ENCODE measurements at regions not wholly inside any gene's neighbourhood (a gene's known extent, or its start where the extent isn't known, plus 50 kb on each side); places are given as distances from the start of the nearest gene placed in this dataset.

GRCh38 chr2:19642501-19642900 lies 259.3 kb downstream of the TTC32 start:
- intact Hi-C loops (cut with micrococcal nuclease) = no loop called here
- ChIA-PET CTCF (no interaction called here), POLR2A (ENCODE audit: unreplicated experiment) (no interaction called here)
- no peak for ATAC-seq
- no peak overlapping the region for H3K27ac ChIP-seq (ENCODE audit: low read length)
- H4K20me1 ChIP-seq (ENCODE audit: low read length) = no peaks in the 10 kb centered on the region
- no peaks in the 10 kb centered on the region for H3K27me3 ChIP-seq (ENCODE audit: low read length)
- H3K9ac ChIP-seq (ENCODE audit: low read length) = no peak overlapping the region
- H3F3A ChIP-seq (ENCODE audit: low read length, unreplicated experiment) = no peaks in the 10 kb centered on the region
- no peak overlapping the region for H3K4me2 ChIP-seq (ENCODE audit: low read length)
- H3K36me3 ChIP-seq (ENCODE audit: low read depth, low read length) = no peaks in the 10 kb centered on the region
- H3K79me2 ChIP-seq (ENCODE audit: low read length) = no peaks in the 10 kb centered on the region
- no TSS peak for BruUV-seq (replicated peaks)
- no peaks in the 10 kb centered on the region for H3K4me1 ChIP-seq (ENCODE audit: insufficient read depth, low read length)
- DNase-seq = no peak
- no peaks in the 10 kb centered on the region for H3K9me2 ChIP-seq (replicated peaks; ENCODE audit: low read length)
- TF ChIP-seq, protein P1, sequence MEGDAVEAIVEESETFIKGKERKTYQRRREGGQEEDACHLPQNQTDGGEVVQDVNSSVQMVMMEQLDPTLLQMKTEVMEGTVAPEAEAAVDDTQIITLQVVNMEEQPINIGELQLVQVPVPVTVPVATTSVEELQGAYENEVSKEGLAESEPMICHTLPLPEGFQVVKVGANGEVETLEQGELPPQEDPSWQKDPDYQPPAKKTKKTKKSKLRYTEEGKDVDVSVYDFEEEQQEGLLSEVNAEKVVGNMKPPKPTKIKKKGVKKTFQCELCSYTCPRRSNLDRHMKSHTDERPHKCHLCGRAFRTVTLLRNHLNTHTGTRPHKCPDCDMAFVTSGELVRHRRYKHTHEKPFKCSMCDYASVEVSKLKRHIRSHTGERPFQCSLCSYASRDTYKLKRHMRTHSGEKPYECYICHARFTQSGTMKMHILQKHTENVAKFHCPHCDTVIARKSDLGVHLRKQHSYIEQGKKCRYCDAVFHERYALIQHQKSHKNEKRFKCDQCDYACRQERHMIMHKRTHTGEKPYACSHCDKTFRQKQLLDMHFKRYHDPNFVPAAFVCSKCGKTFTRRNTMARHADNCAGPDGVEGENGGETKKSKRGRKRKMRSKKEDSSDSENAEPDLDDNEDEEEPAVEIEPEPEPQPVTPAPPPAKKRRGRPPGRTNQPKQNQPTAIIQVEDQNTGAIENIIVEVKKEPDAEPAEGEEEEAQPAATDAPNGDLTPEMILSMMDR (conservative IDR thresholded peaks at IDR 0.05; ENCODE audit: low read depth, low read length) = no peak
- TF ChIP-seq EZH2phosphoT487 (IDR thresholded peaks at IDR 0.05; ENCODE audit: borderline replicate concordance, low read length) = no peak
- TF ChIP-seq EZH2 (IDR thresholded peaks at IDR 0.05; ENCODE audit: low read length, unreplicated experiment) = no peak
- no peaks in the 10 kb centered on the region for H3K9me3 ChIP-seq (ENCODE audit: low read length)
- H3K4me3 ChIP-seq (ENCODE audit: low read length) = no peak overlapping the region
- H2AFZ ChIP-seq (ENCODE audit: low read length) = no peak overlapping the region

DNA sequence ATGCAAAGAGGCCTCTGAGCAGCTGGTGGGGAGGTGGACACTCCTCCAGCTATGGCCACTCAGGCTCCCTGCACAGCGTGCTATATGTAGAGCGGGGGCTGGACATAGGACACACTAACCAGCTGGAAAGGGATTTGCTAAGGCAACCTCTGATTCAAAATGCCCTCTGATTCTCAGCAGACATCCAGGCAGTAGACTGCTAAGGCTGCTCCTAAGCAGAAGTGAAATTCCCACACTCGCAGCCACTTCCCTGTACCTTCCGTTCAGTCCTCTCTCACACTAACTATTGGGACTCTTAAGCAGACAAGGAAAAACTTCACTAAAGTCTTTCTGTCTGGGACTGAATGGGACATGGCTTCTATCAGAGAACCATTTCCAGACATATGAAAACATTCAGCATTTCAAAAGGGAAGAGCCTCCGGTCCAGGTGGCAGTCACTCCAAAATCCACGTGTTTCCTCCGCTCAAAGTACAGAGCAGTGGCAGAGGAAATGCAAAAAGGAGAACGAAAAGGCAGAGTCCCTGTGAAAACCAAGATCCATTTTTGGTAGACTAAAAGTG lies 265.8 kb downstream of the TTC32 start:
- DNase-seq = no peak
- H3K4me1 ChIP-seq (ENCODE audit: insufficient read depth, low read length) = no peaks in the 10 kb centered on the region
- no peak for TF ChIP-seq EZH2phosphoT487 (IDR thresholded peaks at IDR 0.05; ENCODE audit: borderline replicate concordance, low read length)
- TF ChIP-seq EZH2 (IDR thresholded peaks at IDR 0.05; ENCODE audit: low read length, unreplicated experiment) = no peak
- TF ChIP-seq, protein P1 (conservative IDR thresholded peaks at IDR 0.05; ENCODE audit: low read depth, low read length) = no peak
- ATAC-seq = no peak
- H3K79me2 ChIP-seq (ENCODE audit: low read length) = no peaks in the 10 kb centered on the region
- POLR2A ChIA-PET (ENCODE audit: unreplicated experiment) = no interaction called here
- intact Hi-C loops (cut with micrococcal nuclease) = no loop called here
- no peak overlapping the region for H3K4me3 ChIP-seq (ENCODE audit: low read length)
- H2AFZ ChIP-seq (ENCODE audit: low read length) = no peak overlapping the region
- H3K27ac ChIP-seq (ENCODE audit: low read length) = no peak overlapping the region
- H3K9me3 ChIP-seq (ENCODE audit: low read length) = no peaks in the 10 kb centered on the region
- no peak overlapping the region for H3K9ac ChIP-seq (ENCODE audit: low read length)
- no peaks in the 10 kb centered on the region for H3F3A ChIP-seq (ENCODE audit: low read length, unreplicated experiment)
- H3K9me2 ChIP-seq (replicated peaks; ENCODE audit: low read length) = no peaks in the 10 kb centered on the region
- H4K20me1 ChIP-seq (ENCODE audit: low read length) = no peaks in the 10 kb centered on the region
- no peak overlapping the region for H3K4me2 ChIP-seq (ENCODE audit: low read length)
- no peaks in the 10 kb centered on the region for H3K27me3 ChIP-seq (ENCODE audit: low read length)
- CTCF ChIA-PET = no interaction called here
- H3K36me3 ChIP-seq (ENCODE audit: low read depth, low read length) = no peaks in the 10 kb centered on the region
- no TSS peak for BruUV-seq (replicated peaks)

- intact Hi-C loops (cut with micrococcal nuclease) = no loop called here
- Histone ChIP-seq H3F3A (ENCODE audit: low read length, unreplicated experiment) (no peaks in the 10 kb centered on the region), H3K4me2 (ENCODE audit: low read length) (no peak overlapping the region), H3K9ac (ENCODE audit: low read length) (no peak overlapping the region), H3K27ac (ENCODE audit: low read length) (no peak overlapping the region), H3K36me3 (ENCODE audit: low read depth, low read length) (no peaks in the 10 kb centered on the region), H4K20me1 (ENCODE audit: low read length) (no peaks in the 10 kb centered on the region), H3K4me3 (ENCODE audit: low read length) (no peak overlapping the region), H3K27me3 (ENCODE audit: low read length) (no peaks in the 10 kb centered on the region), H3K9me2 (replicated peaks; ENCODE audit: low read length) (no peaks in the 10 kb centered on the region), H3K9me3 (ENCODE audit: low read length) (no peaks in the 10 kb centered on the region), H3K79me2 (ENCODE audit: low read length) (no peaks in the 10 kb centered on the region), H3K4me1 (ENCODE audit: insufficient read depth, low read length) (no peaks in the 10 kb centered on the region), H2AFZ (ENCODE audit: low read length) (no peak overlapping the region)
- CTCF ChIA-PET = no interaction called here
- DNase-seq (no peak), ATAC-seq (no peak)
- BruUV-seq (replicated peaks) = no TSS peak
- no peak for TF ChIP-seq EZH2phosphoT487 (IDR thresholded peaks at IDR 0.05; ENCODE audit: borderline replicate concordance, low read length)
- TF ChIP-seq, protein P1 (conservative IDR thresholded peaks at IDR 0.05; ENCODE audit: low read depth, low read length) = no peak
- TF ChIP-seq EZH2 (IDR thresholded peaks at IDR 0.05; ENCODE audit: low read length, unreplicated experiment) = no peak
- POLR2A ChIA-PET (ENCODE audit: unreplicated experiment) = no interaction called here
Observed at GRCh38 chr2:19632403-19632991, 269.3 kb downstream of the TTC32 start.

Measured in PC-3 (cell line).